WERI-Rb-1 (cell line): ENCODE measurements at regions not wholly inside any gene's neighbourhood (a gene's known extent, or its start where the extent isn't known, plus 50 kb on each side); places are given as distances from the start of the nearest gene placed in this dataset.

Experiments used
- DNase-seq: peaks from one replicate; pipeline ENCODE4 v3.0.0-alpha.2; 2020
- H3K27ac ChIP-seq: fragments of 250-450 bp; sonication (Bioruptor Pico); 2 replicates; pipeline ENCODE4 v1.5.1; 2020; ENCODE audit warnings: mild to moderate bottlenecking, moderate library complexity
- H3K27me3 ChIP-seq: fragments of 250-450 bp; sonication (Bioruptor Pico); 2 replicates; pipeline ENCODE4 v1.5.1; 2021; ENCODE audit warnings: mild to moderate bottlenecking, low read depth, moderate library complexity; ENCODE audit not compliant: insufficient read depth, severe bottlenecking
- H3K36me3 ChIP-seq: fragments of 250-450 bp; sonication (Bioruptor Pico); 2 replicates; pipeline ENCODE4 v1.5.1; 2020; ENCODE audit warnings: mild to moderate bottlenecking, moderate library complexity
- H3K4me3 ChIP-seq: 2 replicates; pipeline ENCODE4 v1.5.1; 2011; ENCODE audit warnings: low read depth, mild to moderate bottlenecking, control low read depth, low read length
- H3K9me3 ChIP-seq: fragments of 250-450 bp; sonication (Bioruptor Pico); 2 replicates; pipeline ENCODE4 v1.5.1; 2021; ENCODE audit warnings: mild to moderate bottlenecking, moderate library complexity; ENCODE audit not compliant: severe bottlenecking
- TF ChIP-seq, protein P1 (sequence below): IDR thresholded peaks from 2 replicates; pipeline ENCODE4 v1.5.1; 2011; ENCODE audit warnings: low read depth, mild to moderate bottlenecking, control low read depth, inconsistent platforms, low read length

- no peak overlapping the region for H3K4me3 ChIP-seq
- no peaks in the 10 kb centered on the region for H3K36me3 ChIP-seq
- H3K27me3 ChIP-seq: no peaks in the 10 kb centered on the region
- H3K27ac ChIP-seq: no peak overlapping the region
- no peak for DNase-seq
- TF ChIP-seq, protein P1, sequence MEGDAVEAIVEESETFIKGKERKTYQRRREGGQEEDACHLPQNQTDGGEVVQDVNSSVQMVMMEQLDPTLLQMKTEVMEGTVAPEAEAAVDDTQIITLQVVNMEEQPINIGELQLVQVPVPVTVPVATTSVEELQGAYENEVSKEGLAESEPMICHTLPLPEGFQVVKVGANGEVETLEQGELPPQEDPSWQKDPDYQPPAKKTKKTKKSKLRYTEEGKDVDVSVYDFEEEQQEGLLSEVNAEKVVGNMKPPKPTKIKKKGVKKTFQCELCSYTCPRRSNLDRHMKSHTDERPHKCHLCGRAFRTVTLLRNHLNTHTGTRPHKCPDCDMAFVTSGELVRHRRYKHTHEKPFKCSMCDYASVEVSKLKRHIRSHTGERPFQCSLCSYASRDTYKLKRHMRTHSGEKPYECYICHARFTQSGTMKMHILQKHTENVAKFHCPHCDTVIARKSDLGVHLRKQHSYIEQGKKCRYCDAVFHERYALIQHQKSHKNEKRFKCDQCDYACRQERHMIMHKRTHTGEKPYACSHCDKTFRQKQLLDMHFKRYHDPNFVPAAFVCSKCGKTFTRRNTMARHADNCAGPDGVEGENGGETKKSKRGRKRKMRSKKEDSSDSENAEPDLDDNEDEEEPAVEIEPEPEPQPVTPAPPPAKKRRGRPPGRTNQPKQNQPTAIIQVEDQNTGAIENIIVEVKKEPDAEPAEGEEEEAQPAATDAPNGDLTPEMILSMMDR: no peak
- H3K9me3 ChIP-seq: no peaks in the 10 kb centered on the region
Measured at GRCh38 chr5:179431221-179431824, 86.1 kb upstream of the ADAMTS2 start.

GRCh38 chr5:179430193-179431175 lies 85.2 kb upstream of the ADAMTS2 start:
- Histone ChIP-seq H3K9me3 (no peaks in the 10 kb centered on the region), H3K27ac (no peak overlapping the region), H3K36me3 (no peaks in the 10 kb centered on the region), H3K4me3 (no peak overlapping the region), H3K27me3 (no peaks in the 10 kb centered on the region)
- TF ChIP-seq, protein P1: no peak
- DNase-seq: no peak

DNA sequence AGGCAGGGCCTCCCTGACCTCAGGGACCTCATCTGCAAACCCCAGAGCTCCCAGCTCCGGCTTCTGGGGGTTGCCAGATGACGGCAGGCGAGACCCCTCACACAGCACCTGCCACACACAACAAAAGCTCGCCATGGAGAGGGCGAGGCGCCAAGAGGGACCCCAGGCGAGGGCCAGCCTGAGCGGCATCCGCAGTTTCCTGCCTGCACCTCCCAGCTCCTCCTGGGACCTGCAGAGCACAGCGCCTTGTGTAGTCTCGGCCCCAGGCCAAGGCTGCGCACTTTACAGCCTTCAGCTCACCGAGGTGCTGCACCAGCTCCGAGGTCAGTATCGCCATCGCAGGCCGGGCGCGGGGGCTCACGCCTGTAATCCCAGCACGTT lies 82.4 kb upstream of the ADAMTS2 start:
- Histone ChIP-seq H3K4me3 (no peak overlapping the region), H3K27ac (no peak overlapping the region), H3K36me3 (no peaks in the 10 kb centered on the region), H3K9me3 (no peaks in the 10 kb centered on the region), H3K27me3 (no peaks in the 10 kb centered on the region)
- TF ChIP-seq, protein P1: no peak
- DNase-seq: no peak

DNA sequence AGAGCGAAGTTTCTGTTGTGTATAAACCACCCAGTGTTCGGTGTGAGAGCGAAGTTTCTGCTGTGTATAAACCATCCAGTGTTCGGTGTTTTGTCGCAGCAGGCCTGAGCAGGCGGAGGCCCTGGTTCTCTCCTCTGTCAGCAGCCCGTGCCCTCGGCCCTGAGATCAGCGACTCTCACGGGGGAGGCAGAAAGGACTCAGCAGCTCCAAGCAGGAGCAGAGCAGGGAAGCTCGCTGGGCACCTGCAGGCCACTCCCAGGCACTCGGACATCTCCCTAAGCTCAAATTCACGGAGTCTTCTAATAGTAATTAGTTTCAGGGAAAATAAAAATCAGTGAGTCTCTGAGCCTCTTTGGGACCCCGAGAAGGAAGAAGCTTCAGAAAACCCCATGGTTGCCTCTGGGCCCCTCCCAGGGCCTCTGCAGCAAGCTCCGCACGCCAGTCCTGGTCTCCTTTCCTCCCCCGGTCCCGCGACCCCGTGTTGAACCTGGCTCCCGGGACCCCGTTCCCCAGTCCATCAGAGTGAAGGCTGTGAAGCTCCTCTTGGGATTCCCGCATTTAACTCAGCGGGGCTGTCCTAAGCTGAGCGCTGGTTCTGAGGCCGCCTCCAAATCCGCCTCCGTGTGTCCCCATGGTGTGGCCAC lies 81.9 kb upstream of the ADAMTS2 start:
- H3K4me3 ChIP-seq: no peak overlapping the region
- DNase-seq: no peak
- no peaks in the 10 kb centered on the region for H3K36me3 ChIP-seq
- H3K27ac ChIP-seq: no peak overlapping the region
- no peaks in the 10 kb centered on the region for H3K27me3 ChIP-seq
- TF ChIP-seq, protein P1: no peak
- no peaks in the 10 kb centered on the region for H3K9me3 ChIP-seq

- Histone ChIP-seq H3K9me3 (no peaks in the 10 kb centered on the region), H3K36me3 (no peaks in the 10 kb centered on the region), H3K4me3 (no peak overlapping the region), H3K27me3 (no peaks in the 10 kb centered on the region), H3K27ac (no peak overlapping the region)
- TF ChIP-seq, protein P1: no peak
- DNase-seq: no peak
Measured at GRCh38 chr5:179422908-179423481, 77.7 kb upstream of the ADAMTS2 start.
